H9 (cell line): ENCODE measurements at regions not wholly inside any gene's neighbourhood (a gene's known extent, or its start where the extent isn't known, plus 50 kb on each side); places are given as distances from the start of the nearest gene placed in this dataset.

Experiments
- DNase-seq: peaks from one replicate; pipeline ENCODE4 v3.0.0-alpha.2; 2017
- H2AFZ ChIP-seq: one replicate; pipeline ENCODE4 v1.6.1; 2013; ENCODE audit warnings: mild to moderate bottlenecking, low read length, control low read depth, moderate library complexity
- H2AK5ac ChIP-seq: 2 replicates; pipeline ENCODE4 v1.6.1; 2013; ENCODE audit warnings: low read length, control low read depth, mixed read lengths; ENCODE audit not compliant: insufficient read length
- H2BK120ac ChIP-seq: one replicate; pipeline ENCODE4 v1.6.1; 2013; ENCODE audit warnings: low read depth, mild to moderate bottlenecking, low read length, control low read depth, inconsistent platforms; ENCODE audit not compliant: poor library complexity, severe bottlenecking
- H2BK12ac ChIP-seq: 2 replicates; pipeline ENCODE4 v1.6.1; 2013; ENCODE audit warnings: low read length, control low read depth, mixed read lengths, low read depth; ENCODE audit not compliant: insufficient read length
- H2BK15ac ChIP-seq: 2 replicates; pipeline ENCODE4 v1.6.1; 2013; ENCODE audit warnings: low read depth, low read length, control low read depth
- H2BK20ac ChIP-seq: one replicate; pipeline ENCODE4 v1.6.1; 2013; ENCODE audit warnings: low read depth, mild to moderate bottlenecking, low read length, control low read depth, inconsistent platforms; ENCODE audit not compliant: poor library complexity, severe bottlenecking
- H2BK5ac ChIP-seq: 2 replicates; pipeline ENCODE4 v1.6.1; 2013; ENCODE audit warnings: low read length, control low read depth, mixed read lengths; ENCODE audit not compliant: insufficient read length
- H3K14ac ChIP-seq: 2 replicates; pipeline ENCODE4 v1.6.1; 2013; ENCODE audit warnings: low read length, control low read depth; ENCODE audit not compliant: insufficient read depth
- H3K18ac ChIP-seq: 2 replicates; pipeline ENCODE4 v1.6.1; 2013; ENCODE audit warnings: low read depth, mild to moderate bottlenecking, mixed read lengths, low read length, control low read depth; ENCODE audit not compliant: insufficient read length
- H3K23ac ChIP-seq: 2 replicates; pipeline ENCODE4 v1.6.1; 2013; ENCODE audit warnings: low read length, control low read depth, mixed read lengths, low read depth; ENCODE audit not compliant: insufficient read length
- H3K23me2 ChIP-seq: 2 replicates; pipeline ENCODE4 v1.6.1; 2013; ENCODE audit warnings: low read depth, mild to moderate bottlenecking, mixed read lengths, low read length, control low read depth; ENCODE audit not compliant: insufficient read length, poor library complexity, severe bottlenecking
- H3K27ac ChIP-seq: 2 replicates; pipeline ENCODE4 v1.5.1; 2013; ENCODE audit warnings: low read length, control low read depth, mixed read lengths, low read depth; ENCODE audit not compliant: insufficient read length
- H3K27me3 ChIP-seq: 2 replicates; pipeline ENCODE4 v1.6.1; 2013; ENCODE audit warnings: low read length, control low read depth, inconsistent platforms; ENCODE audit not compliant: insufficient read depth
- H3K4ac ChIP-seq: 2 replicates; pipeline ENCODE4 v1.6.1; 2013; ENCODE audit warnings: low read depth, mild to moderate bottlenecking, control low read depth, inconsistent platforms, low read length, moderate library complexity
- H3K4me1 ChIP-seq: 2 replicates; pipeline ENCODE4 v1.6.1; 2013; ENCODE audit warnings: low read length, control low read depth, inconsistent platforms; ENCODE audit not compliant: insufficient read depth
- H3K4me2 ChIP-seq: 2 replicates; pipeline ENCODE4 v1.6.1; 2013; ENCODE audit warnings: low read length, control low read depth, mixed read lengths; ENCODE audit not compliant: insufficient read length, insufficient read depth
- H3K56ac ChIP-seq: 2 replicates; pipeline ENCODE4 v1.6.1; 2013; ENCODE audit warnings: low read depth, mild to moderate bottlenecking, mixed read lengths, low read length, control low read depth; ENCODE audit not compliant: insufficient read length
- H3K79me1 ChIP-seq: 2 replicates; pipeline ENCODE4 v1.6.1; 2013; ENCODE audit warnings: low read depth, mild to moderate bottlenecking, moderate library complexity, low read length, control low read depth, inconsistent platforms; ENCODE audit not compliant: insufficient read depth, poor library complexity, severe bottlenecking
- H3K79me2 ChIP-seq: 2 replicates; pipeline ENCODE4 v1.6.1; 2013; ENCODE audit warnings: low read length, control low read depth, inconsistent platforms; ENCODE audit not compliant: insufficient read depth
- H3K9ac ChIP-seq: 2 replicates; pipeline ENCODE4 v1.6.1; 2013; ENCODE audit warnings: low read length, control low read depth, mixed read lengths; ENCODE audit not compliant: insufficient read length; ENCODE audit errors: extremely low read depth
- H3K9me3 ChIP-seq: one replicate; pipeline ENCODE4 v1.6.1; 2013; ENCODE audit warnings: low read depth, low read length, inconsistent platforms; ENCODE audit not compliant: control insufficient read depth
- H3T11ph ChIP-seq: one replicate; pipeline ENCODE4 v1.6.1; 2013; ENCODE audit warnings: mild to moderate bottlenecking, low read length, control low read depth, inconsistent platforms
- H4K20me1 ChIP-seq: one replicate; pipeline ENCODE4 v1.6.1; 2013; ENCODE audit not compliant: control insufficient read depth, insufficient read length, insufficient read depth
- H4K5ac ChIP-seq: 2 replicates; pipeline ENCODE4 v1.6.1; 2013; ENCODE audit warnings: low read depth, mild to moderate bottlenecking, mixed read lengths, low read length, control low read depth; ENCODE audit not compliant: insufficient read length
- H4K8ac ChIP-seq: replicated peaks from 2 replicates; pipeline ENCODE4 v1.6.1; 2013; ENCODE audit warnings: low read length, control low read depth, mixed read lengths, low read depth; ENCODE audit not compliant: insufficient read length
- H4K91ac ChIP-seq: 2 replicates; pipeline ENCODE4 v1.6.1; 2013; ENCODE audit warnings: low read depth, mild to moderate bottlenecking, moderate library complexity, mixed read lengths, low read length, control low read depth; ENCODE audit not compliant: insufficient read length
- H3K27ac Mint-ChIP-seq, 3 experiments: 2 replicates in 2 of 3; 3 replicates in 1 of 3; pipeline ENCODE4 v1.8.0; 2020 to 2021; ENCODE audit warnings: mixed read lengths in 3 of 3, mild to moderate bottlenecking in 1 of 3, moderate library complexity in 1 of 3
- H3K27me3 Mint-ChIP-seq: 2 replicates; pipeline ENCODE4 v1.8.0; 2021; ENCODE audit warnings: low read depth, mild to moderate bottlenecking, moderate library complexity, mixed read lengths
- H3K36me3 Mint-ChIP-seq, 3 experiments: 2 replicates in 2 of 3; 3 replicates in 1 of 3; pipeline ENCODE4 v1.8.0; 2020 to 2021; ENCODE audit warnings: low read depth in 3 of 3, mixed read lengths in 3 of 3; ENCODE audit not compliant: insufficient read depth in 1 of 3
- H3K4me1 Mint-ChIP-seq, 2 experiments: 2 replicates each; pipeline ENCODE4 v1.8.0; 2020; ENCODE audit warnings: mixed read lengths in 2 of 2
- H3K4me3 Mint-ChIP-seq, 2 experiments: 2 replicates in 1 of 2; 3 replicates in 1 of 2; pipeline ENCODE4 v1.8.0; 2020 to 2021; ENCODE audit warnings: mild to moderate bottlenecking in 2 of 2, mixed read lengths in 2 of 2, moderate library complexity in 1 of 2
- H3K9me3 Mint-ChIP-seq, 2 experiments: 2 replicates in 1 of 2; 3 replicates in 1 of 2; pipeline ENCODE4 v1.8.0; 2020; ENCODE audit warnings: mild to moderate bottlenecking in 2 of 2, mixed read lengths in 2 of 2, moderate library complexity in 1 of 2
- WGBS: extraction: QIAGEN DNeasy Blood & Tissue Kit; methylation state at CpG from one replicate; pipeline ENCODE4 v1.1.7; 2013; ENCODE audit warnings: missing lambda C conversion rate, low lambda C conversion rate, mixed read lengths; ENCODE audit not compliant: insufficient read length; ENCODE audit errors: extremely low coverage; 5-methylcytosine and 5-hydroxymethylcytosine counted together
- TF ChIP-seq, protein P1 (sequence below): fragments of 200-600 bp; sonication (generic); conservative IDR thresholded peaks from 3 replicates; pipeline ENCODE4 v1.8.0; 2021; ENCODE audit warnings: antibody characterized with exemption, mild to moderate bottlenecking

DNA sequence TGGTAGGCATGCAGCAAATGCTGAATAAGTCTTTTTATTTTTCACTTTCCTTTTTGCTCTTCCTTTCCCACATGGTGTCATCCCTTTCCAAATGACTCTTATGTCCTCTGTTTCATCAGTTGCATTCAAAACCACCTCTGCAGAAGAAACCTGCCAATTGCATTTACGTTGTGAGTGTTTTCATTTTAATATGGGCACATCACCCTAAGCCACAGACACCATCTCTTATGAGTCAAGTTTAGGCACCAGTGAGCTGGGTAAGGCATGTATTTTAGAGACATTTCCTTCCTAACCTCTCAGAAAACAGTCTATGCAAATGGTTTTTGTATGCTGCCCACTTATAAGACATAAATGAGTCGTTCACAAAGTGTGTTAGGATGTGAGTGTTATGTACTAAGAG lies 223.3 kb upstream of the ADAMTS9 start:
- Histone ChIP-seq H3K23ac (no peak overlapping the region), H3K9me3 (no peaks in the 10 kb centered on the region), H4K91ac (no peak overlapping the region), H2BK5ac (no peak overlapping the region), H3K4me2 (no peak overlapping the region), H2BK15ac (no peak overlapping the region), H4K5ac (no peak overlapping the region), H2AK5ac (no peak overlapping the region), H3K14ac (no peak overlapping the region), H2BK12ac (no peak overlapping the region), H3K27me3 (no peaks in the 10 kb centered on the region), H2BK20ac (no peak overlapping the region), H3K79me2 (no peaks in the 10 kb centered on the region), H3K9ac (no peak overlapping the region), H3K27ac (no peak overlapping the region), H3K18ac (no peak overlapping the region), H3K4ac (no peak overlapping the region), H4K20me1 (no peaks in the 10 kb centered on the region), H3T11ph (no peak overlapping the region), H3K79me1 (no peaks in the 10 kb centered on the region), H3K4me1 (peaks cover 3% of the 10 kb centered on the region; the same call in 1 of the 2 replicates), H3K23me2 (no peaks in the 10 kb centered on the region), H4K8ac (no peak overlapping the region), H3K56ac (no peak overlapping the region), H2AFZ (no peak overlapping the region), H2BK120ac (no peak overlapping the region)
- peaks cover 24% of the 10 kb centered on the region for H3K27me3 Mint-ChIP-seq
- TF ChIP-seq, protein P1, sequence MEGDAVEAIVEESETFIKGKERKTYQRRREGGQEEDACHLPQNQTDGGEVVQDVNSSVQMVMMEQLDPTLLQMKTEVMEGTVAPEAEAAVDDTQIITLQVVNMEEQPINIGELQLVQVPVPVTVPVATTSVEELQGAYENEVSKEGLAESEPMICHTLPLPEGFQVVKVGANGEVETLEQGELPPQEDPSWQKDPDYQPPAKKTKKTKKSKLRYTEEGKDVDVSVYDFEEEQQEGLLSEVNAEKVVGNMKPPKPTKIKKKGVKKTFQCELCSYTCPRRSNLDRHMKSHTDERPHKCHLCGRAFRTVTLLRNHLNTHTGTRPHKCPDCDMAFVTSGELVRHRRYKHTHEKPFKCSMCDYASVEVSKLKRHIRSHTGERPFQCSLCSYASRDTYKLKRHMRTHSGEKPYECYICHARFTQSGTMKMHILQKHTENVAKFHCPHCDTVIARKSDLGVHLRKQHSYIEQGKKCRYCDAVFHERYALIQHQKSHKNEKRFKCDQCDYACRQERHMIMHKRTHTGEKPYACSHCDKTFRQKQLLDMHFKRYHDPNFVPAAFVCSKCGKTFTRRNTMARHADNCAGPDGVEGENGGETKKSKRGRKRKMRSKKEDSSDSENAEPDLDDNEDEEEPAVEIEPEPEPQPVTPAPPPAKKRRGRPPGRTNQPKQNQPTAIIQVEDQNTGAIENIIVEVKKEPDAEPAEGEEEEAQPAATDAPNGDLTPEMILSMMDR: no peak
- DNase-seq: no peak
- H3K36me3 Mint-ChIP-seq: peaks cover 3 to 9% (median 4%) of the 10 kb centered on the region in 3 experiments; a peak in 3 of 7 replicates
- H3K4me1 Mint-ChIP-seq: peaks cover 35 to 42% of the 10 kb centered on the region in 2 experiments
- H3K4me3 Mint-ChIP-seq: no peak overlapping the region
- no peak overlapping the region for H3K27ac Mint-ChIP-seq
- no CpG with 5 or more reads among the region's 2 CpGs for WGBS
- peaks cover 0 to 6% of the 10 kb centered on the region in 2 experiments; a peak in 3 of 5 replicates for H3K9me3 Mint-ChIP-seq
